Heart left ventricle (tissue), 13 donors: ENCODE measurements at regions not wholly inside any gene's neighbourhood (a gene's known extent, or its start where the extent isn't known, plus 50 kb on each side); places are given as distances from the start of the nearest gene placed in this dataset.

ENCODE experiments used
- POLR2A ChIP-seq, 2 donors: fragments of 450-650 bp; IDR thresholded peaks; one replicate each; pipeline ENCODE4 v1.6.1; 2017; ENCODE audit warnings: antibody characterized with exemption in 2 of 2, mild to moderate bottlenecking in 2 of 2, moderate library complexity in 2 of 2
- TF ChIP-seq, protein P1 (sequence below), 12 donors: fragments of 200-600 bp; sonication (generic) in 4 of 12; IDR thresholded peaks; one replicate each; pipeline versions ENCODE4 v1.5.0 to v1.8.0; 2018 to 2022; ENCODE audit warnings: antibody characterized with exemption in 12 of 12, mild to moderate bottlenecking in 5 of 12
- donor health status: ischemic (EF 13 %, LVEDD 7.1; RV severe dilation, severe dysfunction).
- donor health status: DM: no; HTN: yes; CAD: no.
- donor health status: DM: no; HTN: no; CAD: no.
- donor health status: ischemic (EF 25% LVEDD 6.9; RV normal size, moderate dysfunction).
- donor health status: ischemic (EF 25% LVEDD 5.7; RV mildly dilated, moderate dysfunction).
- donor health status: ischemic (EF 35%, LVEDD 5.7; RV mildly dilated, moderate dysfunction).
- donor health status: nonischemic (EF 11% LVEDD 7.7; RV severe dilation, severe dysfunction).
- donor health status: DM: yes; HTN: yes; CAD: no.
- donor health status: PGD.
- donor health status: ischemic (EF 29% LVEDD 5.4; RV normal size, mild dysfunction).
- donor health status: nonischemic (EF 23%, LVEDD 6.1; RV moderate dilation, normal function).

DNA sequence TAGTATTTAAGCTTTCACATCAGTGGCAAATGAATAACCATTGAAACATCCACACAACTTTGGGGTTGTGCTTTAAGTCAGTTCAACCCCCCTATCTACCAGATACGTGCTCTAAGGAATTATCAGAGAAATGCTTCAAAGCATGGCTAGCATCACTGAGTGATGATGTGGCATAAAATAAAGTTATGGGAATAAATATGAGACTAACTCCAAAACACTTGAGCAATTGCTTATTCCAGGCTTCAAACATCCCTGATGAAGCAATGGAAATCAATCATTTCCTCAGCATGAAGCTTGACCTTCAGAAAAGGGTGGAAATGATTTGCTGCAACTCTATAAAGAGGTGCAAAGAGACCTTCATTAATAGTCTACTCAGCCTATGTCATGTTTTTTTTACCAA lies 292.0 kb upstream of the SMC2 start:
- TF ChIP-seq, protein P1, sequence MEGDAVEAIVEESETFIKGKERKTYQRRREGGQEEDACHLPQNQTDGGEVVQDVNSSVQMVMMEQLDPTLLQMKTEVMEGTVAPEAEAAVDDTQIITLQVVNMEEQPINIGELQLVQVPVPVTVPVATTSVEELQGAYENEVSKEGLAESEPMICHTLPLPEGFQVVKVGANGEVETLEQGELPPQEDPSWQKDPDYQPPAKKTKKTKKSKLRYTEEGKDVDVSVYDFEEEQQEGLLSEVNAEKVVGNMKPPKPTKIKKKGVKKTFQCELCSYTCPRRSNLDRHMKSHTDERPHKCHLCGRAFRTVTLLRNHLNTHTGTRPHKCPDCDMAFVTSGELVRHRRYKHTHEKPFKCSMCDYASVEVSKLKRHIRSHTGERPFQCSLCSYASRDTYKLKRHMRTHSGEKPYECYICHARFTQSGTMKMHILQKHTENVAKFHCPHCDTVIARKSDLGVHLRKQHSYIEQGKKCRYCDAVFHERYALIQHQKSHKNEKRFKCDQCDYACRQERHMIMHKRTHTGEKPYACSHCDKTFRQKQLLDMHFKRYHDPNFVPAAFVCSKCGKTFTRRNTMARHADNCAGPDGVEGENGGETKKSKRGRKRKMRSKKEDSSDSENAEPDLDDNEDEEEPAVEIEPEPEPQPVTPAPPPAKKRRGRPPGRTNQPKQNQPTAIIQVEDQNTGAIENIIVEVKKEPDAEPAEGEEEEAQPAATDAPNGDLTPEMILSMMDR (IDR thresholded peaks at IDR 0.05), result no peak
- TF ChIP-seq POLR2A (IDR thresholded peaks at IDR 0.05), result no peak
